ENCODE measurements at regions not wholly inside any gene's neighbourhood (a gene's known extent, or its start where the extent isn't known, plus 50 kb on each side); places are given as distances from the start of the nearest gene placed in this dataset.
"Not testable (repeated sequence)": the region's sequence is repeated elsewhere in the genome, so short reads cannot be mapped to it uniquely, and the experiment has no call there.

DNA sequence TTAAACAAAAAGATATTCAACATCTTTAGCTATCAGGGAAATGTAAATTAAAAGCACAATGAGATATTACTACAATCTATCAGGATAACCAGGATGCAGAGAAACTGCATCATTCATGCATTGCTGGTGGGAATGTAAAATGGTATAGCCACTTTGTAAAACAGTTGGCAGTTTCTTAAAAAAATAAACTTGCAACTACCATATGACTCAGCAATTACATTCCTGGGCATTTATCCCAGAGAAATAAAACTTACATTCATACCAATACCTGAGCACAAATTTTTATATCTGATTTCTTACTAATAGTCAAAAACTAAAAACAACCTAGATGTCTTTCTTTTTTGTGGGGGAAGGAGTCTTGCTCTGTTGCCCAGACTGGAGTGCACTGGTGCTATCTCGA, 190.3 kb upstream of the TAB2 start:
- DNase-seq (ENCODE audit: low read depth in 2 of 3, low spot score in 2 of 3): no peak

DNA sequence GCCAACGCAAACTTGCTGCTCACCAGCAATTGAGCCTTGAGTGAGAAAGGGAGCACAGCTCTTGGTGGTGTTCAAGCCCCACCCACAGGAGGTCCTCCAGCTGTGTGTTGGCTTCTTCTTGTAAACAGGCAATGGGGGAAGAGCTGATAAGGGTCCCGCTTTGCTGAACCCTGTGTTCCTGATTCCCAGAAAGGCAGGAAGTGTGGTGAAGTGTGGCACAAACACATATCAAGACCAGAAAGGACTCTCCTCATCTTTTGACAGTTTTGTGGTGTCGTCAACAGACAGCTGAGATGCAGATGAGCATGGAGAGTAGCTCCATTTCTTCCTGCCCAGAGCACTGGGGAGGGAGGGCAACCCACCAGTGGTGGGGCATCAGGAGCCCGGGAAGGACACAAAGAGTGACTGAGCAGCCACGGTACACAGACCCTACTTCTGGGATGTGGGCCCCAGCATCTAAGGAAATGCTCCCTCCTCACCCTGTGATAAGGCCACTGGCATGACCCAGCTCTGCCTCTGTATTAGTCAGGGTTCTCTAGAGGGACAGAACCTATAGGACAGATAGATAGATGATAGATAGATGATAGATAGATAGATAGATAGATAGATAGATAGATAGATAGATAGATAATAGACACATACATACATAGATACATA, 188.9 kb upstream of the TAB2 start:
- DNase-seq (ENCODE audit: low read depth in 2 of 3, low spot score in 2 of 3): no peak

DNA sequence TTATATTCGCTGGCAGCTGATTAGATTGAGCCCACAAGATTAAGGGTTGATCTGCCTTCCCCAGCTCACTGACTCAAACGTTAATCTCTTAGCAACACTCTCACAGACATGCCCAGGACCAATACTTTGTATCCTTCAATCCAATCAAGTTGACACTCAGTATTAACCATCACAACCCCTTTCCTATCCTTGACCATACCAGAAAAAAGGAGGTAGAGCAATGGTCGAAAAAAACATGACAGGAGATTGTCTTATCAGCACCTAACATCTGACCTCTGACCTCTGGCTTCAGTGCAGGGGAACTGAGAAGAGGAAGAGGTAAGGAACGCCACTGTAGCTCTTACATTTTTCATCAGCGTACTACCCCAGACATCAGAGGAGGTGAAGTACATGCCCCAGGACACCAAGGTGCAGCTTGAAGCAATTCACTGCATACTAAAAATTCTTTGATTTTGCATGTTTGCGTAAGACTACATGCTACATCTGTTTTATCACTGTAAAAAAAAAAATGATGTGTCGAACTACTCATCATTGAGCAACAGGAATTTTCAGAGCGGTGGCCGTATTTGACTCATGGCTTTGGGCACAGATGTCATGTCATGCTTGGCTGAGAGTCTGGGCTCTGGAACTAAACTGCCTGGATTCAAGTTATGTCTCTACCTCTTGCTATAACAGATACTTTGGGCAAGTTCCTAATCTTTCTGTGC, 188.0 kb upstream of the TAB2 start:
- no peak for DNase-seq (ENCODE audit: low read depth in 2 of 3, low spot score in 2 of 3)

DNA sequence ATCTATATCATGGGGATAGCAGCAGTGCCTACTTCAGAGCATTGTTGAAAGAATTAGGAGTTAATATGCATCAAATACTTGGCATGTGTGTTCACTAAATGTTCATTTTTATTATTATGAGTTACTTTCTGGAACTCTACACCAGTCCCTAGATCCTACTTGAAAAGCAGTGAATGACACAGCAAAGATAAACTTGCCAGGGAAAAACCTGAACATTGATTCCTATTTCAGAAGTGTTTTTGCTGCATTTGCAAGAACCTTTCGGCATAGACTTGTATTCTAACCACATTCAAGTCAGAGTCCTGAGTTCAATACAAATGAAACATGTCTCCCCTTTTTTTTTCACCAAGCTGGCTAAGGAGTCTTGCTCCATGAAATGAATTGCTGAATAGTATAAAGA, 187.4 kb upstream of the TAB2 start:
- no peak for DNase-seq (ENCODE audit: low read depth in 2 of 3, low spot score in 2 of 3)

DNA sequence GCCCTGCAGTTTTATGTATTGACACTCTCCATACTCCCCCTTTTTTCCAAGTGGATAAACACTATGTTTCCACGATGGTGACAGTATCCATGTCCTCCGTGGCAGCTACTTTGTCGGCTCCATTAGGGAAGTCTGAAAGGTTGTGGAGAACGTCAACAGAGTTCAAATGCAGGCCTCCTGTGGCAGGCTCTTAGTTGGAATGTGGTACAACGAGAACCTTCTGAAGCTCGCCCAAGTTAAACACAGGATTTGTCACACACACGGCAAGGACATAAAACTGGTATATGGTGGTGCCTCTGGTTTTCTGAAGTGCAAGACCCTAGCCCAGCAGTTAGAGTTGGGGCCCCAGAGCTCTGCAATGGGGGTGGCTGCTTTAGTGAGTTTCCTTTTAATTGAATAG, 187.0 kb upstream of the TAB2 start:
- no peak for DNase-seq (ENCODE audit: low read depth in 2 of 3, low spot score in 2 of 3)

DNA sequence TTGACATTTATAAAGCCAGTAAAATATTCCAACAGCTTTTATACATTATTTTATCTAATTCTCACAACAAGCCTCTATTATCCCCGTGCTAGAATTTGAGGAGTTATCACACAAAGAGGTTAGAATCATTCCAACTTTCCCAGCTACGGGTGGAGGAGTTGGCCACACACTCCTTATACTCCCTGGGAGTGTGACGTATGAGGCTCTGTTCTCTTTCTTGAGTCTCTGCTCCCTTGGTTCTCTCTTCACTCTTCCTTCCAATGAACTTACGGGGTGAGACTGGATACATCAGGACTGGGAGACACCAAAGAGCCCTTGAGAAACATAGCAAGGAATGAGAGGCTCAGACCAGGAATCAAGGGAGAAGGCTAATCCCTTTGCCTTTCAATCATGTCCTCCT, 185.6 kb upstream of the TAB2 start:
- no peak for DNase-seq (ENCODE audit: low read depth in 2 of 3, low spot score in 2 of 3)

DNA sequence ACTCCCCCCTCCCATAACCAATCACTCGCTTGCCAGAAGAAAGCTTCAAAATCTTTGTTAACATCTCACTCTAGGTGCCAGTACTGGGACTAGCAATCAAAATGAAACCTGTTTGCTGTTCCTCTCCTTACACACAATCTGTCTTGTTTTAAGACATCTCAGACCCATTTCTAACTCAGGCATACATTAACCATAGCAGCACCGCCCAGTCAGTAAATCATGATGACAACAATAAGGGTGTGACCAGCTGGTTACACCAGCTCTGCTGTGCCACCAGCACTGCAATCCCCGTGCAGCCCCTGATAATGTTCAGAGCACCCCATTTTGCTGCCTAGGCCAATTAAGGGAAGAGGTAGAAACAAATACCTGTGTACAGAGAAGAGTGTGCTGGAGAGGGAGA, 185.2 kb upstream of the TAB2 start:
- DNase-seq (ENCODE audit: low read depth in 2 of 3, low spot score in 2 of 3): no peak

DNA sequence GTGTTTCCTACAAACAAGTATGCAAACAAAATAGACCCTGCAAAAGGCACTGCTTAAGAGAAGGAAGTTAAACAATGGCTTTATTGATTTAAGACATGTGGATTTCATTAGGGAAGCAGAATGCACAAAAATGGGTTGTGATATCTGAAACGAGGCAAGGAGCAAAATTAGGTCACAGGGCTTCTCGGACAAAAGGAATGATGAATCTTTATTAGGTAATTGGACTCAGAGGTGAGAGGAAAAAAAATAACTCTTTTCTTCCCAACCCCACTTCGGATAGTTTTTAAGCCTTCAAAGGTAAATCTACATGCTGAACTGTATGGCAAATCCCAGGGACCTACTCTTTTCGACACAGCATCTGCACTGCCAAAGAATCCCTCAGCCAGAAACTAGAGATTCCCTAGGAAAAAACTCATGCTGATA, 183.0 kb upstream of the TAB2 start:
- DNase-seq (ENCODE audit: low read depth in 2 of 3, low spot score in 2 of 3): no peak

DNA sequence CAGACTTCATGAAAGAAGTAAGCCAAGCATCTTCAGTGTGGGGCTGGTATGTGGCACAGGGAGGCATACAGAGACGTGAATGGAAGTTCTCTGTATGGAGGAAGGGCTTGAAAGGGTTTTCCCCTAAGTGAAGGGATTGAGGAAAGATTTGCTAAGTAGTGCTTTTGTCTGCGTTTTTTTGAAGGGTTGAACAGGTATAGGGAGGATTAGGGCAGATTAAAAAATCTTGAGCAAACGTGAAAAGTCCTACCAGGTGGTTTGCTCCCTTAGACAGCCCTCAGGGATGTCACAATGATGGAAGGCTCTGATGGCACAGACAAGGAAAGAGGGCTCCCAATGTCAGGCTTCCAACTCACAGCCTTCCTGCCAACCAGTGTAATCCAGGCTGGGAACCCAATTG, 181.7 kb upstream of the TAB2 start:
- no peak for DNase-seq (ENCODE audit: low read depth in 2 of 3, low spot score in 2 of 3)

DNA sequence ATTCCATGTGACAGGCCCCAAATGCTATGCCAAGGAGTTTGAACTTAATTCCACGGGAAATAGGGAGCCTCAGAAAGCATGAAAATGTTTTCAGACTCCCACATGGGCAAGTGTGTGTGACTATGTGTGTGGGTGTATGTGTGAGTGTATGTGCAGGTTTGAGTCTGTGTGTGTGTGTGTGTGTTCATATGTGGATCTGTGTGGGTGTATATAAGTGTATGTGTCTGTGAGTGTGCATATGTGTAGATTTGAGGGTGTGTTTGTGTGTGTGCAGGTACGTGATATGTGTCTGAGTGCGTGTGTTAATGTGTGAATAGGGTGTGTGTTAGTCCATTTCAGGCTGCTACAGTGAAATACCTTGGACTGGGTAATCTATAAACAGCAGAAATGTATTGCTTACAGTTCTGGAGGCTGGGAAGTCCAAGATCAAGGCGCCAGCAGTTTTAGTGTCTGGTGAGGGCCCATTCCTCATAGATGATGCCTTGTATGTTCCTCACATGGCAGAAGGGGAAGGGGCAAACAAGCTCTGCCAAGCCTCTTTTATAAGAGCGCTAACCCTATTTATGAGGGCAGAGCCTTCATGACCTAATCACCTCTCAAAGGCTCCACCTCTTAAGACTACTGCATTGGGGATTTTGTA, 181.1 kb upstream of the TAB2 start:
- DNase-seq (ENCODE audit: low read depth in 2 of 3, low spot score in 2 of 3): no peak

DNA sequence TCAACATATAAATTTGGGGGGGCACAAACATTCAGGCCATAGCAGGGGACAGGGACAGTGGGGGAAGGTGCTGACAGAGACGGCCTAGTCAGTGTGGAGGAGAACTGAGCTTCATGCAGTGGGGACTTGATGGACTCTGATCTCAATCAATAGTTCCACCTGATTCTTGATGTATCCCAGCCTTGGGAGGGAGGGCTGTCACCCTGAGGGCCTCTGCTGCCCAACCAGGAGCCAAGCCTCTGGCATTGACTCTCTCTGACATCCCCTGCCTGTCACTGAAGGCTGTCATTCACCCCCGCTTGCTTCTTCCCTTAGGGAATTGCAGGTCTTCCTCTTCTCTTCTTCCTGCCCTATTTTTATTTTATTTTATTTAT, 180.6 kb upstream of the TAB2 start:
- DNase-seq (ENCODE audit: low read depth in 2 of 3, low spot score in 2 of 3): no peak

DNA sequence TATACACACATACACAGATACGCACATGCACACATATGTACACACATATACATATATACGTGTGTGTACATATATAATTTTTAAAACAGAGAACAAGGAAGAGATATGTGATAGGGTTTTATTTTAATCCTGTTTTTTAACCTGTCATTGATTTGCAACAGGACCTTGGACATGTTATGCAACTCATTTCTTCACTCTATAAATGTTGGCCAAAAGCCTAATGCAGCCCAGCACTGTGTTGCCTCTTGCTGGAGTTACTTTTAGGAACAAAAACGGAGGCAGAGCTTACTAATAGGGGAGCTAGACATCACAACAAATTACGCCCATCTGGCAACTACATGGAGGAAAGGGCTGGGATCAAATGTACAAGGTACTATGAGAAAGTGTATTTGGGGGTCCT, 179.9 kb upstream of the TAB2 start:
- no peak for DNase-seq (ENCODE audit: low read depth in 2 of 3, low spot score in 2 of 3)

DNA sequence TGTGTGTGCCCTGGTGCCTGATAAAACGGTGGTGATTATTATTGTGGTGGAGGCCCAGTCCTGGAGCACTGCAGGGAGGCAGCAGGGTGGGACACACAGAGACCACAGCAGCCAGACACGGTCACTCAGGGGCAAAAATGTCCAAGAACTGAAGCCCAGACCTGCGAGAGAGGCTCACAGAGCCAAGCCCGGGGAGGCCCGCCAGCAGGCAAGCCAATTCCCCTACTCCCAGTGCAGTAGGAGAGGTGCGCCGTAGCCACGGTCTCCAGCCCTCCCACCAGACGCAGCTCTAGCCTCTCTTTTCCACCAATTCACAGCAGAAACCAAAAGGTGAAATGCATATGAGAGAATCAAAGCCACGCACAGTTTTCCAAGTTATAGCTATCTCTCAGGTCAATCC, 179.4 kb upstream of the TAB2 start:
- DNase-seq (ENCODE audit: low read depth in 2 of 3, low spot score in 2 of 3): no peak

DNA sequence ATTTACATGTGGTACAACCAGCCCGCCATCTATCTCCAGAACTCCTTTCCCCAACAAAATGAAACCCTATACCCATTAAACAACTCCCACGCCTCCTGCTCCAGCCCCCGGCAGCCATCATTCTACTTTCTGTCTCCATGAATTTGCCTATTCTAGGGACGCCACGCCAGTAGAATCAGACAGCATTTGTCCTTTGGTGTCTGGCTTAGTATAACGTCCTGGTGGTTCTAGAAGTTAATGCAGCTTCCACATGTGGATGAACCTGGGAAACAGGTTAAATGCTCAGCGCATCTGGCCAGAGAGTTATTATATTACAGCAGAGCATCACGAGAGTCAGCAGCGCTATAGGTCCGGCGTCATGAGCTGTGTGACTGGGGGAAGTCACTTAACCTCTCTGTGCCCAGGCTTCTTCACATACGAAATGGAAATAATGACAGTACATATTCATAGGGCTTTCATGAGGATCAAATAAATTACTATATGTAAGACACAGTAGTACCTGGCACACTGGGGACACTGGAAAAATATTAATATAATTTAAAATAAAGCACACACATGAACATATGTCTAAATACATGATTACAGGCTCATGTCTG, 178.7 kb upstream of the TAB2 start:
- no peak for DNase-seq (ENCODE audit: low read depth in 2 of 3, low spot score in 2 of 3)

DNA sequence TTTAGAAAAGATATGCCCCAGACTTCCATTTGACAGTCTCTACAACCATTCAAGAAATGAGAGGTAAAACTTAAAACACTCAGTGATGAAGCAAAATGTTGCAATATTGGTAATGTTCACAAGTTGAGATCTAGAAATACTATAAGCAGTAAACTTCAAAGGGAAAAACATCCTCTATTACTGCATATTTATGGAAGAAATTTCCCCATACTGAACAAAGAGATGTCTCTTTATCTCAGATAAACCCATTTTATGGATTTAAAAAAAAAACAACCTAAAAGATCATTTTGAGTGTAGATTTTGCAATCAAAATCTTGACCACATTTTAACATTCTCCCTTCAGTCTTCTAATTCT, 177.8 kb upstream of the TAB2 start:
- no peak for DNase-seq (ENCODE audit: low read depth in 2 of 3, low spot score in 2 of 3)

DNA sequence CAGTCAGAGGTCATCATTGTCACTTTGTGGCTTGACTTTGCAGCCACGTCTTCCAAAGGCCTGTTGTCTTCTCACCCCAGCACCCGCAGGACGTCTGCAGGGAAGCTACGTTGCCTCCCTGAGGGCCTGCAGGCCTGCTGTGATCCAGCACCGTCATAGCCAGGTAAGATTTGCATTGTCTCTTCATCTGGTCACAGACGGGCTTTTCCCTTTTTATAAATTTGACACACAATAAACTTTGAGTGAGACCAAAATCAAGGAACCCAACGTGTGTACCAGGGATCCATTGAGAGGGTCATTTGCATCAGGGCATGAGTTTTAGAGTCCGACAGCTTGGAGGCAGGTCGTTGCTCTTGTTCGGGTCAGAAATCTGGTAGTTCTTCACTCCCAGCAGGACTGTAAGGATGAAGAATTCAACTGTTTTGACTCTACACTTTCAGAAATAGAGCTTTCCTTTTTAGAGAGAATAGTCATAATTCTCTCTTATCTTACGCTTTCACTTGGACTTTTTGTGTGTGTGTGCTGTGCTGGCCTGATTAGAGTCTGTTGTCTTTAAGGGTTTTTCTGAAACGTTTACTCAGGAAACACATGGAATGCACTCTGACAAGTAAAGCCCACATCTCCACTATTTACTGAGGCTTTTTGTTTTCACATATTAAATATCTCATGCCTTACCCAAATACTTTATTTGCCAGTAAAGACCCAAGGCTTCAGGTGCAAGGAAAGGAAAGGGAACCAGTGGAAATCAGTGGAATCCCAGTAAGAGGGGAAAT, 177.2 kb upstream of the TAB2 start:
- DNase-seq (ENCODE audit: low read depth in 2 of 3, low spot score in 2 of 3): peak in 2 of 3 experiments; percentile 17 to 24

DNA sequence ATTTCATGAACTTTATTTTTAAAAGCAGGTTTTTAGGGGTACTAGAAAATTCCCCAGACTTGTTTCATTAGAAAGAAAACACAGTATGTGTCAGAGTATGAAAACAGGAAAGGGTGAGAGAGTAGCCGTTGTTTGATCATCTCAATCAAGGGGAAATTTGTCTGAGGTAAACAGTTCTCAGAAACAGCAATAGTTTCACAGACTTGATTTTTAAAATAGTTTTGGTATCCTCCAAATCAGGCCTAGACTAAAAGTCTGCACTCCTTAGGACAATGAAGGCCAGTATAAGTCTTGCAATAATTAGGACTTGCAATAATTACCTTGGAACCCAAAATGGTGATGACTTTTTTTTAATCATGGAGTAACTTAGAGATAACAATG, 176.6 kb upstream of the TAB2 start:
- no peak for DNase-seq (ENCODE audit: low read depth in 2 of 3, low spot score in 2 of 3)

DNA sequence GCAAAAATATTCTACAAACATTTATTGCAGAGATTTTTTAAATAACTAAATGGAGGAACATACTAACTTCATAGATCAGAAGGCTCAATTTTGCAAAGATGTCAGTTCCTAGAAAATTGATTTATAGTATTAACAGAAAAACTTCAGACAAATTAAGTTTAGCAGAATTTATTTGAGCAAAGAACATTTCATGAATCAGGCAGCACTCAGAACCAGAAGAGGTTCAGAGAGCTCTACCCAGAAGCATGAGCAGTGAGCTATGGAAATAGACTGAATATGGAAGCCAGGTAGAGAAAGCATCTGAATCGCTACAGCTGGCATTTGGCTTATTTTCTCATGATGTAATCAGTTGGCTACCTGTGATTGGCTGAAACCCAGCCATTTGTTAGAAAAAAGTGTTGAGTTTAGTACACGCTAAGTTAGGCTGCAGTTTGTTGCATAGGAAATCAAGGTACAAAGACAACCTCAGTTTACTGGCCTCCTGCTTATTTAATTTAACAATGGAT, 174.5 kb upstream of the TAB2 start:
- no peak for DNase-seq (ENCODE audit: low read depth in 2 of 3, low spot score in 2 of 3)

DNA sequence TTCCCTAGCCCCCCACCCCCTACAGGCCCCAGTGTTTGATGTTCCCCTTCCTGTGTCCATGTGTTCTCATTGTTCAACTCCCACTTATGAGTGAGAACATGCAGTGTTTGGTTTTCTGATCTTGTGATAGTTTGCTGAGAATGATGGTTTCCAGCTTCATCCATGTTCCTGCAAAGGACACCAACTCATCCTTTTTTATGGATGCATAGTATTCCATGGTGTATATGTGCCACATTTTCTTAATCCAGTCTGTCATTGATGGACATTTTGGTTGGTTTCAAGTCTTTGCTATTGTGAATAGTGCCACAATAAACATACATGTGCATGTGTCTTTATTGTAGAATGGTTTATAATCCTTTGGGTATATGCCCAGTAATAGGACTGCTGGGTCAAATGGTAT, 171.7 kb upstream of the TAB2 start:
- DNase-seq (ENCODE audit: low read depth in 2 of 3, low spot score in 2 of 3): not testable (repeated sequence)

DNA sequence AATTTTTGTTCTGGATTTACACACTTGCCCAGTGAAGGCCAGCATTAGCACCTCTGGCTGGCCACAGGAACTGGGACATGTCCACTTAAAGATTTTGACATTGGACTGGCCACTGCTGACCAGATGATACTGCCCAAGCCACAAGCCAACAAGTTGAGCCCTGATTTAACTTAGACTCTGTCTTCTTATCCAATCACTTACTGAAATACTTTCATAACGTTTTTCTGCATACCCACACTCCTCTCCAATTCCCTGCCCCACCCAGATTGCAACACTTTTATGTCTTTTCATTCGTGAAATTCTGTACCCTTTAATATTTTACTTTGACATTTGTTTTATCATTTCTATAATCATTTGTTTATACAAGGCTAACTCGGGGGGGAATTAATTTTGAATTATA, 170.3 kb upstream of the TAB2 start:
- no peak for DNase-seq (ENCODE audit: low read depth in 2 of 3, low spot score in 2 of 3)

DNA sequence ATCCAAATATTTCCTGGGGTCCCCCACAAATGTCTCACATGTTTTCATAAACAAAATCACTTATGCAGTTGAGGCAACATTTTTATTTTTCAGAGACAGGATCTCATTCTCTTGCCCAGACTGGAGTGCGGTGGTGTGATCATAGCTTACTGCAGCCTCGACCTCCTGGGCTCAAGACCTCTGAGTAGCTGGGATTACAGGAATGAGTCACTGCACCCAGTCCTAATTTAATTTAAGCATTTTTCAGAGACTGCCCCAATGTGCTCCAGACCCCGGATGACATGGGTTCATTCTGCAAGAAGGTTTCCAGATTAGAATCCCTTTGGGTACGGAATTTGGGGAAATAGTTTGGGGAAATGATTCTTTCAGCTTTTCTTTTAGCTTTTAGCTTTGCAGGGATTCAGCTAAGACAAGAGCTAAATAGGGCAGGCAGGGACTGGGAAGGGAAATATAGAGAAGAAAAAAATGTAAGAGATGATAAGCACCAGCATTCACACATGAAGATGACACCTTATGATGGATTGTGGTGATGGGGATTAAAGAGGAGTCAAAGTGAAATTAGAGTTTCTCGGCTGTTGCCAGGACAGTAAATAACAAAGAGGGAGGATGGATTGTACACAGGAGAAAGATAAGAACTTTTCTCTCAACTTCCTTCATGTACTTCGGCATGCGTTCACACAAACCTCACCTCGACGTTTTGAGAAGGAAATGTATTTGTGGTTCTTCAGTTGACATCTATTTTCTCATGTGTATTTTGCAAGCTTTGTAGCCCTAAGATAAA, 169.4 kb upstream of the TAB2 start:
- no peak for DNase-seq (ENCODE audit: low read depth in 2 of 3, low spot score in 2 of 3)

Data from activated CD8-positive, alpha-beta memory T cell treated with anti-CD3 and anti-CD28 coated beads for 48 hours (primary cell).